HG03571 (cell line): ENCODE measurements at regions not wholly inside any gene's neighbourhood (a gene's known extent, or its start where the extent isn't known, plus 50 kb on each side); places are given as distances from the start of the nearest gene placed in this dataset.
"Not testable (repeated sequence)": the region's sequence is repeated elsewhere in the genome, so short reads cannot be mapped to it uniquely, and the experiment has no call there.

Experiments used
- ATAC-seq: cut with Tn5 transposase; IDR thresholded peaks from one replicate; pipeline ENCODE4 v1.9.1; 2021; ENCODE audit not compliant: unreplicated experiment

DNA sequence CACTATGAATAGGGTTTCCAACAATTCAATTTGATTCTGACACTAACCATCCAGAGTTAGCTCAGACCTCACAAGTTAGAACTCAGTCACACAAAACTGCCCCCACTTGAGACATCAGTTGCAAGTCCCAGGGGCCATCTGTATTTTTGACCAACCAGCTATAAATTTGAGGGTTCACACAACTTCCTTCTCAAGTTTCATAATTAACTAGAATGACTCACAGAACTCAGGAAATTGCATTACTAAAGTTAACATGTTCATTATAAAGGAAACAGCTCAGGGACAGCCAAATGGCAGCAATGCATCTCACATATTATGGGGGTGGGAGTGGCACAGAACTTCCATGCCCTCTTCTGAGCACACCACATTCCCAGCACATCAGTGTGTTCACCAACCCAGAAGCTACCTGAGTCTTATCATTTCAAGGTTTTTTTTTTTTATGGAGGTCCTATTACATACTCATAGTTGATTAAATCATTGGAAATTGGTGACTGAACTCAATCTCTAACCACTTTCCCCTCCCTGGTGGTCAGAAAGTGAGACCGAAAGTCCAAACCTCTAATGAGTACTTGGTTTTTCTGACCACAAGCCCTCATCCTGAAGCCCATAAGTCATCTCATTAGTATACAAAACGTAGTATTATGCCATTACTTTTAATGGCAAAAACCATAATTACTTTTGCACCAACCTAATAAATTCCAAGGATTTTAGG, 1721.5 kb upstream of the SEL1L start:
- ATAC-seq, result peak; percentile 63

DNA sequence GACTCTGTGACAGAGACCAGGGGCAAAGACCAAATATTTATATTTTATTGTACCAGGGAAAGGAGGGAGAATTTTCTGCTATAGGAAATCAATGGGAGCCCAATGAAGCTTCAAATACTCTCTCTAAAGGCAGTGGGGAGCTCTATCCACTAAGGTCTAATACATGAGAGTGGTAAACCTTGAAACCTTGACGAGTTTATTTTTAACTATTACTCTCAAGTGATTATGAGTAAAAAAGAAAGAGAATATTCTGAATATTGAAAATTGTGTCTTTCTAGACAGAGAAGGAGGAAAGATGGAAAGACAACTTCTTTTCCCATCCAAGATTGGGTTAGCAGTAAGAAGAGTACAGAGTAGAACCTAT, 1722.1 kb upstream of the SEL1L start:
- peak; percentile 61 for ATAC-seq

DNA sequence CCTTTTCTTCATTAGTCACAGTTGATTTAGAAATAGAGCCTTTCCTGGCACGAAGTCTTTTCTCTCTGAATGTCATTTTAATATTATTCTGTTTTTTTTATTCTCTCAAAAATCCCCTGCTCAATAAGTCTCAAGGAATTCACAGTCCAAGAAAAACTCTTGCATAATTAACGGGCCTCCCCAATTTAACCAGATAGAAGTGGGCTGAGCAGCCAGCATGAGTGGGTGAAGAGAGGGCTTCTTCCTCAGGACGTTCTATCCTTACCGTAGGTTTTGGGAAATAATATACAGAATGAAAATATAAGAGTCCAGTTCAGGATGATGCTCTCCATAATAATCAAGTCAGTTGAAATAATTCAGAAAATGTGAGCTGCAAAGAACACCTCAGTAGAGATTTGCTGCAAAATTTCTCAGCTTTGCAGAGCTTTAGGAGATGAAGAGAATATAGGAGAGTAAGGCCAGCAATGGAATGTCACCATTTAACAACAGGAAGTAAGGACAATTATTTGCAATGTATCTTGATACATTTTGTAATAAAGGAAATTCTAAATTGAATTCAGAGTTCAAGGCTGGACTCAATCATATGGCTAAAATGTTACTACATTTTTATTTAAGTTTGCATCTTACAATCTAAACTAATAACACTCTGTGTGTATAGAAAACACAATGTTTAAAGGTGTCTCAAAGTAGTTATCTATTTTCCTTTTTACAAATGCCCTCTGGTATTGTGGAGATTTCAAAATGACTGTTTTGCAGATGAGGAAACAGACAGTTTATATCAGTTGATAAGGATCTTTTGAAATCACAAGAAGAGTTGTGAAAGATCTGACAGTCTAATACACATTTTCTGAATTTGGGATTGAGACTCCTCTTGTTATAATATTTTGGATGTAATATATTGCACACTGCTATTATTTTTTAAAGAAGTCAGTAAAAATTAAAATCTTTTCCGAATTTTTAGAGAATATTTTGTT, 1724.1 kb upstream of the SEL1L start:
- no peak for ATAC-seq

DNA sequence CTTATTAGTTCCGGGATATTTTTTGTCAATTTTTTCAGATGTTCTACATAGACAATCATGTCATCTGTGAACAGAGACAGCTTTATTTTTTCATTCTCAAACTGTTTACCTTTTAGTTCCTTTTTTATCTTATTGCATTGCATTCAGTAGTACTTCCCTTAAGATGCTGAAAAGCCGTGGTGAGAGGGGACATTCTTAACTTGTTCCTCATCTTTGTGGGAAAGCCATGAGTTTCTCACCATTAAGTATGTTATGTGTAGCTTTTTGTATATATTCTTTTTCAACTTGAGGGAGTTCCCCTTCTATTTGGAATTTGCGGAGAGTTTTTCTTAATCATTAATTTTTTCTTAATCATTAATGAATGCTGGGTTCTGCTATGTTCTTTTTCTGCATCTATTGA, 1727.1 kb upstream of the SEL1L start:
- no peak for ATAC-seq

DNA sequence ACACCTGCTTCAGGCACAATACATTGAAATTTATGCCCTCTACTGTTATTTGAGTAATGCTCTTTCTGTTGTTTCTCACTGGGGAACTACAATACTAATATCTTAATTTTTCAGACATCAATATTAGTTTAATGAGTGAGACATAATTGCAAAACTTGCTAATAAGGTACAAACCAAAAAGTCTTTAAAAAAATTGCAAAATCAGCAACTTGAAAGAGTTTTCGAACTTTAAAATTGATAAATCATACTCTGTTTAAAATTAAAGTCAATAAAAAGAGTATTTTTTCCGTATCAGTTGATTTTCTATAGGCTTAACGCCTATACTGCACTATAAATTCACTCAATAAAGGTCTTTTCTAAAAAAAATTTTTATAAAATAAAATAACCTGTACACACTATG, 1735.9 kb upstream of the SEL1L start:
- no peak for ATAC-seq

DNA sequence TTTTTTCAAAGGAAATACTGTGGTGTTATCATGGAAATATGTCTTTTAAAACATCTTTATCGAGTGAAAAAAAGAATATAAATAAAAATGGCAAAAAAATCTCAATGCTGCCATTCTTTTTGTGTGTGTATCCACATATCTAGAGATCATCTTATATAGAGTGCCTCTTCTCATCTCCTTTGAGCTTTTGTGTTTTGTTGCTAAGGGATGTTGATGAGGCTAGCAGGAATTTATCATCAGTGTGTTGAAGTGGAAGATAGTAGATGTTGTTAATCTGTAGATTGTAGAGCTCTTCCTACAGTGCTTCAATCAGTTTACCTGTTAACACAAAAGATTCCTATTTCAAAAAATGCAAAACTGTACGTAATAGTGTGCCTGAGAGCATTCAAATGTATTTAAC, 1738.0 kb upstream of the SEL1L start:
- no peak for ATAC-seq

DNA sequence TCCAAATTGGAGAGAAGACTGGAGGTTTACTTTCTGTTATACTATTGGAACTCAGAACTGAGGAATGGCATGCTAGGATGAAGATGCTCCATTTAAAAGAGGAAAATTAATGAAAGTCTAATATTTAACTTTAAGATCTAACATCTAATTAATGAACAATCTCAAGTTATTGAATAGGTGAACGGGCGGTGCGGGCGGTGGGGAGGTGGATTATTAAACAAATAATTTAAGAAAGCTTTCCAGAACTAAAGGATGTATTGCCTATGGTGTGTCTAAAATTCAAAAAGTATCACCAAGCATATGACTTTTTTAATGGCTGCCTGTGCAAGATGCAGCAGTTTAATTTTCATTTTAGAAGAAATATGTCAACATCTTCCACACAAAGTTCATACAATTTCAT, 1747.1 kb upstream of the SEL1L start:
- no peak for ATAC-seq

DNA sequence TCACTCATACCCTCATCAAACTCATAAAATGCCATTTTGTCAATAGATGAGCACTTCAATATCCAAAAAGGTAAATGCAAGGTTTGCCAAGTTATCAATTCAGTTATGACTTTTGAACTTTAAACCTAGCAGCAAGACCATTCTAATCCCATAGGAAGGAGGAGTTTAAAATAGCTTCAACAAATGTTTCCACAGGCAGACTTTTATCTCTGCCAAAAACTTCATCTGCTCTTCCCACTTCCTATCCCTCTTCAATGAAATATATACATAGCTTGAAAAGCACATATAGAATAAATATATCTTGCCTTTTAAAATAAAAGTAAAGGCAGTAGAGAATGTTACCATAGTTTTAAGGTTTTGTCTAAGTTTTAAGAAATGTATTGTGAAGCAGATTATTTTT, 1749.1 kb upstream of the SEL1L start:
- ATAC-seq, result no peak

DNA sequence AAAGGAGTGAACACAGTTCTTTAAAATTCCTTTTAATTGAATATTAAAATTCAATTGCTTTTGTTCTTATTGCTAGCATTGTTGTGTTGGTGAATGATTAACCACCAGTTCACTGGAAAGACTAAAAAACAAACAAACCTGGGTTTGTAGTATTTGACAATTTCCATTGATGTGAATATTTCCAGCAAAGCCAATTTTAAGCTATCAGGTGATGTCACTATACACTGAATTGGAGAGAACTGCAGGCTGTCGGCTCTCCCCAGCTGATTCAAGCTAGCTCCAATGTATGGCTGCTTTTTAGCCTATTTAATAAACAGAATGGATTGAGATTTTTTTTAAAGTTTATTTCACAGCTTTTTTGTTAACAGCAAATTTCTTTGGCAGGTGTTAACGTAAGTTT, 1753.6 kb upstream of the SEL1L start:
- no peak for ATAC-seq

DNA sequence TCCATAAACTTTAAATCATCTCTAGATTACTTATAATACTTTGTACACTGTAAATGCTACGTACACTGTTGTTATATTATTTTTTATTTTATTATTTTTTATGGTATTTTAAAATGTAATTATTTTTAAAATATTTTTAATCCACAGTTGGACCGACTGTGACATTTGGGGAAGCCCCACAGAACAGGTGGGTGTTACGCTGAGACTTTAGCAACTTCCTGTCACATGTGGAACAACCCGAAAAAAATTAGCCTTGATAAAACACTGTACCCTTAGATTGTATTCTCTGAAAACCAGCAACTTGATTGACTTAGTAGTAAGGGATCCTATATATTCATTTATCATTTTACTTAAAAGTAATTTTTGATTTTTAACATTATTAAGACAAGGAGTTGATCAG, 1755.7 kb upstream of the SEL1L start:
- ATAC-seq, result no peak

DNA sequence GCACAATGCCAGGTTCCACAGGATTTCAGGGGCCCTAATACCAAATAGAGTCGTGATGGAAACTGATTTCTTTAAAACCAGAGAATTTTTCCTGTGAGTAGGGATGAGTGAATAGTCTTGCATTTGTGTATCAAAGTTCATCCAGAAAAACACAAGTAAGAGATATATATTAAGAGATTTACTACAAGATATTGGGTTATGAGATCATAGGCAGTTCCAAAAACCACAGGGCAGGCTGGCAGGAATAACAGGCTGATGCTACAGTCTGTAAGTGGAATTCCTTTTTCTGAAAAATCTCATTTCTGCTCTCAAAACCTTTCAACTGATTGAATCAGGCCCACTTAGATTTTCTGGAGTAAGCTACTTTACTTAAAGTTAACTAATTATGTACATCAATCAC, 1756.2 kb upstream of the SEL1L start:
- no peak for ATAC-seq

DNA sequence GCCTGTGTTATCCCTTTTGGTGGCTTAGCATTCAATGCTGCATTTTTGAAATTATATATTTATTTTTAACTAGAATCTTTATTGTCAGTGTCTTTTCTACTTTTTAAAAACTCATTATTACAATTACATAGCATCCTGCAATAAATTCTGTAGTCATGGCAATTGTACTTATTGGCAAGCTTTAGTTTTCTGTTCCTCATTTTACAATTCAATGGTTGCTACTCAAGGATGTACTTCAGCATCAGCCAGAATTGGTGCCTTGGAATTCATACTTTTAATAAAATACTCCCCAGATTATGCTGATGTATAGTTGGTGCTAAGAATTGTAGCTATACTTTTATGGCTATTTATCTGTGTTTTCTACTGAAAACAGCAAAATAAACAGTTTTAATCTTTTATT, 1756.8 kb upstream of the SEL1L start:
- ATAC-seq, result no peak

DNA sequence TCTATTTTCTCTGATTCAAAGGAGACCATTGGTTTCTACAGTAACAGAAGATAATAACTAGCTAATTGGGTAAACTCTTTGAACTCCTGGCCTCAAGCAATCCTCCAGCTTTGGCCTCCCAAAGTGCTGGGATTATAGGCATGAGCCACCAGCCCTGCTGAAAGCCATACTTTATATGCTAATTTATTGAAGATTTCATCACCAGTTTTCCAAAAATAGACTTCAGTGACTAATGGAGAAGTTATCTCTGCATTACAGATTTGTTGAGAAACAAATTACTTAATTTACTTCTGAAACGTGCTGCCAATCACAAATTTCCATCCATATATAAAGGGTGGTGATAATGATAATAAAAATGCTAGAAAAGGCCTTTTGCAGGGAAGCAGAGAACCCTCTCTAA, 1758.1 kb upstream of the SEL1L start:
- no peak for ATAC-seq

DNA sequence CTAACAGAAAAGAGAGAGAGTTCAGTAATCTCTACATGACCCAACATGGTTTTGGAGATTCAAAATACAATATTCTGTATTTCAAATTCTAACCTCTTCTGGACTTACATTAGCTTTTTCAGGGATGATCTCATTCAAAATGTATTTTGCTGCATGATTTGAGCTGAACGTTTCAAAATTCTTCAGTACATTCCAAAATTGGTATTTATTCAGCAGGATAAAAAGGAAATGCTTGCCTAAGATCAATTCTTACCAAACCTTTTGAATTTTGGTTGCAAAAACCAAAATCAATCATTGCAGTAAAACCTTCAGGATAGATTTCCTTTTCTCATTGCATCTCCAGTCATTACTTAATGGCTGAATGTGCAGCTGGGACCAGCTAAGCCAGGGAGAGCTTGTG, 1761.3 kb upstream of the SEL1L start:
- ATAC-seq, result no peak

DNA sequence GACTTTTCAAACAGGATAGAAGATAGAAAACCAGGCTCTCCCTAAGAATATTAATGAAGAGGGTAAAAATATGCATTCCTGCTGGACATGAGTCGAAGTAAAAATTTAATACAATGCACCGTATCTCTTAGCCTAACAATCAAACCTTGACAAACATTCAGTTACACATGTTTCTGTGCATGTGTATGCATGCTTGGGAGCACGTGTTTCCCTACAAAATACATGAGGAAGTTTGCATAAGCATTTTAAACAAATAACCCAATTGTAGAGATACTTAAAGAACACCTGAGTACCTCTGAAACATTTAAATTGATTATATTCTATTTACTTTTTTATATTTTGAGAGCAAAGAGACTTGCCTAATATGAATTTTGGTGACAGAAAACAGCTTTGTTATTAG, 1763.7 kb upstream of the SEL1L start:
- ATAC-seq, result no peak

DNA sequence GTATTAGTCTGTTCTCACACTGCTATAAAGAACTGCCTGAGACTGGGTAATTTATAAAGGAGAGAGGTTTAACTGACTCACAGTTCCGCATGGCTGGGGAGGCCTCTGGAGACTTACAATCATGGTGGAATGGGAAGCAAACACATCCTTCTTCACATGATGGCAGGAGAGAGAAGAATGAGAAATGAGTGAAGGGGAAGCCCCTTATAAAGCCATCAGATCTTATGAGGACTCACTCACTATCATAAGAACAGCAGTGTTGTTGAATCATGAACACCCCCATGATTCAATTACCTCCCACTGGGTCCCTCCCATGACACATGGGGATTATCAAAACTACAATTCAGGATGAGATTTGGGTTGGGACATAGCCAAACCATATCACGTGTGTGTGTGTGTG, 1764.4 kb upstream of the SEL1L start:
- not testable (repeated sequence) for ATAC-seq

DNA sequence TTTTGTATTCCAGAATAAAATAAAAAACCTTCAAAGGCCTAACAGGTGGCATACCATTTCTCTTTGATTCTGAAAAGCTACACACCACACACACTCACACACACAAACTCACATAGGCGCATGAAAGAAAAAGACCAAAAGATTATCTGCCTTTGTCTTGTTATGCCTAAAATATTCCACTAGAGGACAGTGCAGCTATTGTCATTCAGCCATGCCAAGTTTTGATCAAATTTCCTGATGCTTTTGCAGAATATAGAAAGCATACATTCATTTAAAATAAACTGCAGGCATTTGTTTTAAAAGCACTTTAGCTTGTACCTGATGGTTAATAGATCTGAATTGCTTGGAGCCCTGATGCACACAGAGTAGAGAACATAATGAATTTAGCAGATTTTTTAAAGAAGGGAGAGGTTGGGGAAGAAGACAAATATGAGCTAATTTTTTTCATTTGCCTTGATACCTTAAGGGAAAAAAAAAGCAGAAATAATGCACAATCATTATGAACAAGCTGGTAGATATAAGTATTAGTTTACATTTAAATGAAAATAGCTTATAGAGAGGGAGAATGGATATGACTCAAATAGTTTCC, 1766.9 kb upstream of the SEL1L start:
- no peak for ATAC-seq

DNA sequence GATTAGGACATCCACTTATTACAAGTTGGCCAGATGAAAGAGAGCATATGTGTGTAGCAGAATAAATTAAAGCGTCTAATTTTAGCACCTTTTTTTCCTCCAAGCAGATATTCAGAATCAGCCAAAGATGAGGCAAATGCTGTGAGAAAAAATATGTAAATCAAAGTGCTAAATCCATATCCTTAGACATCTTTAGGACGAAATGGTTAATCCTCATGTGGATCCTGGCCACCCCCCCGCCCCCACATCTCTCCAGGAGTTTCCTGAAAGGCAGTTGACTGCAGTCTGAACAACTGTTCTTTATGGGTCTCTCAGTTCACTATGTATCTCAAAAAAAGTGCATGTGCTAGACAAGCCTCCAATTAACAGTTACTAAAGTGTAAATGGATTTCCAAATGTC, 1768.1 kb upstream of the SEL1L start:
- ATAC-seq, result no peak

DNA sequence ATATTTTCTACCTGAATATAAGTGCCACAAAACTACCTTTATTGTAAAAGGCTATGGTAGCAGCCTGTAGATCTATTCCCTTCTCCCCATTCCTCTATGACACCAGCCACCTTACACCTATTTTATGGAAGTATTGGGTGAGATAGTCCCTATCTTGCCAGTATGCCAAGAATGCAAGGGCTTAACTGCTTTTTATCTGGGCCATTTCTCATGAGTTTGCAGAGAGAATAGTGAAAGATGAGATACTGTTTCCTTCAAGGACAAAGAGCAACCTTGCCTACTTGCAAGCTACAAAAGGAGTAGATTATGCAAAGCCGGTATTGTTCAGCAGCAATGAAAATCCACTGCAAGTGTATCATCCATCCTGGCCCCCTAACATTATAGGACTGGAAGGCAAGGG, 1775.6 kb upstream of the SEL1L start:
- ATAC-seq, result no peak

DNA sequence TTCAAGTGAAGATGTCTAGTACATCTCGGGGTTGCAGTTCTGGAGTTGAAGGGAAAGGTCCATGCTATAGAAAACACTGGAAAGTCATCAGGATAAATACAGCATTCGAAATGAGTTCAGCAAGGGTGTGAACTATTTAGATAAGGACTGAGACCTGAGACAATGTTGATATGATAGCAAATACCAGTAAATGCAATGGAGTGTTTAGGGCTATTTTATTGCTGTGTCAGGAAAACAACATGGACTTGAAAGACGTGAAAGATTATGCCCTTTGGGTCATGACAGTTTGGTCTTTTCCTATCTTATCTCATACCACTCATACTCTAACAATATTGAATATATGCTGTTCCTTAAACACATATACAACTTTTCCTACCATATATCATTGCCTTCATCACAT, 1776.2 kb upstream of the SEL1L start:
- ATAC-seq, result no peak

DNA sequence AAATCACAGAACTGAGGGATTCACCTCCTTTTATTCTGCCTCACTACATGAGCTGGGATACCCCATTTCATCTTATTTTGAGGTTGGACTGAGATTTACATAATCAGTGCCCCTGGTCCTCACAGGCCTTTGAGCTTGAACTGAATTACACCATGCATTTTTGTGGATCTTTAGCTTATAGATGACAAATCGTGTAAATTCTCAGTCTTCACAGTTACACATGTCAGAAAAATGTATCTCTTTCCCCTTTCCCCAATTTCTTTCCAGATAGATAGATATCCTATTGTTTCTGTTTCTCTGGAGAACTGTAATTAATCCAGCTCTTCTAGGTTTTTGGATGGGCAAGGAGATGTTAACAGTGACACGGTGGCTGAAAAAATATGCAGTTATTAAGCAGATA, 1778.9 kb upstream of the SEL1L start:
- no peak for ATAC-seq

DNA sequence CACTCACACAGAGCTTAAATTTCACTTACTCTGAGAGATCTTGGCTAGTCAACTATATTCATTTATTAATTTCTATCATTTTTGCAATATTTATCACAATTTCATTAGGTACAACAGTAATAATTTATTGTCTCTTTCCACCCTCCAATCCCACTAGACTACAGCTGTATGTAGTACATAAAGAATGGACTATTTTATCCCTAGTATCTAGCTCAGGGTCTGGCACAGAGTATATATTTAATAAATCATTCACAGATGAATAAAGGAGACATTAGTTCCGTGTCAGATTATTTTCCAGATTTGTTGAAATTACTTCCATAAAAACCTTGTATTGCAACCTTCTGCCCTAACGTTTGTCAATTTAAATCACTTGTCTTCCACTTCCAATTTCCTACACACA, 1781.1 kb upstream of the SEL1L start:
- no peak for ATAC-seq
